ENCODE measurements at regions not wholly inside any gene's neighbourhood (a gene's known extent, or its start where the extent isn't known, plus 50 kb on each side); places are given as distances from the start of the nearest gene placed in this dataset.
A peak's percentile ranks its signal among the peaks of the same experiment; 100 is the strongest.

GRCh38 chr20:63101781-63102720 lies 95.3 kb upstream of the BHLHE23 start:
- TF ChIP-seq CTCF (conservative IDR thresholded peaks at IDR 0.05; ENCODE audit: low read depth, low read length) = no peak
- no peak for DNase-seq (ENCODE audit: low read depth)
- peak overlapping the region; percentile 53 for H3K4me3 ChIP-seq (ENCODE audit: low read depth, low read length)

GRCh38 chr20:63100926-63101699 lies 94.3 kb upstream of the BHLHE23 start:
- TF ChIP-seq CTCF (conservative IDR thresholded peaks at IDR 0.05; ENCODE audit: low read depth, low read length) = no peak
- no peak overlapping the region for H3K4me3 ChIP-seq (ENCODE audit: low read depth, low read length)
- no peak for DNase-seq (ENCODE audit: low read depth)

- no peak for DNase-seq (ENCODE audit: low read depth)
- no peak for TF ChIP-seq CTCF (conservative IDR thresholded peaks at IDR 0.05; ENCODE audit: low read depth, low read length)
Measured at GRCh38 chr20:63100174-63100925, 93.6 kb upstream of the BHLHE23 start.

GRCh38 chr20:63099456-63100173 lies 92.9 kb upstream of the BHLHE23 start:
- no peak for TF ChIP-seq CTCF (conservative IDR thresholded peaks at IDR 0.05; ENCODE audit: low read depth, low read length)
- H3K4me3 ChIP-seq (ENCODE audit: low read depth, low read length) = no peak overlapping the region
- DNase-seq (ENCODE audit: low read depth) = no peak

More at GRCh38 chr20:63100174-63100925, 93.6 kb upstream of the BHLHE23 start:
- no peak overlapping the region for H3K4me3 ChIP-seq (ENCODE audit: low read depth, low read length)

GRCh38 chr20:63098195-63098810 lies 91.5 kb upstream of the BHLHE23 start:
- no peak overlapping the region for H3K4me3 ChIP-seq (ENCODE audit: low read depth, low read length)
- DNase-seq (ENCODE audit: low read depth) = no peak
- TF ChIP-seq CTCF (conservative IDR thresholded peaks at IDR 0.05; ENCODE audit: low read depth, low read length) = no peak
